Hepatocyte (in vitro differentiated cells): ENCODE measurements at regions not wholly inside any gene's neighbourhood (a gene's known extent, or its start where the extent isn't known, plus 50 kb on each side); places are given as distances from the start of the nearest gene placed in this dataset.

Experiments
- EZH2 ChIP-seq: fragments of 200-600 bp; sonication (generic); IDR thresholded peaks from 2 replicates; pipeline ENCODE4 v1.6.1; 2016; ENCODE audit warnings: antibody characterized with exemption, mild to moderate bottlenecking, borderline replicate concordance
- TF ChIP-seq, protein P1 (sequence below): fragments of 200-600 bp; sonication (generic); IDR thresholded peaks from 2 replicates; pipeline ENCODE4 v1.5.1; 2016; ENCODE audit warnings: antibody characterized with exemption, mild to moderate bottlenecking; ENCODE audit not compliant: poor library complexity

DNA sequence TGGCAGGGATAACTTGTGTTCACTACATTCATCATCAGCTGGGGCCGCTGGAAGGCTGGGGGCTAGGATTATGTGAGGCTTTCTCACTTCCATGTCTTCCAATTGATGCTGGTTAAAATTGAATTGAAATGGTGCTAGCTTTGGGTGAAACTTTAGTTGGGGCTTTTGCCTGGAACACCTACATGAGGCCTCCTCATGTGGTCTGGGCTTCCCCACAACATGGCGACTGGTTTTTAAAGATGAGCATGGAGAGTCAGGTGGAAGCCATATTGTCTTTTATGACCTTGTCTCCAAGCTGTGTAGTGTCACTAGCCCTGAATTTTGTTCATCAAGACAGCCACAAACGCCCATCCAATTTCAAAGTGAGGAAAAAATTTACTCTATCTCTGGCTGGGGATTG, 1033.9 kb downstream of the TYW1 start:
- TF ChIP-seq, protein P1, sequence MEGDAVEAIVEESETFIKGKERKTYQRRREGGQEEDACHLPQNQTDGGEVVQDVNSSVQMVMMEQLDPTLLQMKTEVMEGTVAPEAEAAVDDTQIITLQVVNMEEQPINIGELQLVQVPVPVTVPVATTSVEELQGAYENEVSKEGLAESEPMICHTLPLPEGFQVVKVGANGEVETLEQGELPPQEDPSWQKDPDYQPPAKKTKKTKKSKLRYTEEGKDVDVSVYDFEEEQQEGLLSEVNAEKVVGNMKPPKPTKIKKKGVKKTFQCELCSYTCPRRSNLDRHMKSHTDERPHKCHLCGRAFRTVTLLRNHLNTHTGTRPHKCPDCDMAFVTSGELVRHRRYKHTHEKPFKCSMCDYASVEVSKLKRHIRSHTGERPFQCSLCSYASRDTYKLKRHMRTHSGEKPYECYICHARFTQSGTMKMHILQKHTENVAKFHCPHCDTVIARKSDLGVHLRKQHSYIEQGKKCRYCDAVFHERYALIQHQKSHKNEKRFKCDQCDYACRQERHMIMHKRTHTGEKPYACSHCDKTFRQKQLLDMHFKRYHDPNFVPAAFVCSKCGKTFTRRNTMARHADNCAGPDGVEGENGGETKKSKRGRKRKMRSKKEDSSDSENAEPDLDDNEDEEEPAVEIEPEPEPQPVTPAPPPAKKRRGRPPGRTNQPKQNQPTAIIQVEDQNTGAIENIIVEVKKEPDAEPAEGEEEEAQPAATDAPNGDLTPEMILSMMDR, result no peak
- no peak for TF ChIP-seq EZH2
